GM18511 (cell line): ENCODE measurements at regions not wholly inside any gene's neighbourhood (a gene's known extent, or its start where the extent isn't known, plus 50 kb on each side); places are given as distances from the start of the nearest gene placed in this dataset.
"Not testable (repeated sequence)": the region's sequence is repeated elsewhere in the genome, so short reads cannot be mapped to it uniquely, and the experiment has no call there.

Experiments
- ATAC-seq: cut with Tn5 transposase; IDR thresholded peaks from one replicate; pipeline ENCODE4 v1.9.1; 2021; ENCODE audit warnings: mild to moderate bottlenecking, moderate library complexity; ENCODE audit not compliant: unreplicated experiment

- ATAC-seq = no peak
Observed at GRCh38 chr2:8355102-8355859, 326.6 kb upstream of the ID2 start.

DNA sequence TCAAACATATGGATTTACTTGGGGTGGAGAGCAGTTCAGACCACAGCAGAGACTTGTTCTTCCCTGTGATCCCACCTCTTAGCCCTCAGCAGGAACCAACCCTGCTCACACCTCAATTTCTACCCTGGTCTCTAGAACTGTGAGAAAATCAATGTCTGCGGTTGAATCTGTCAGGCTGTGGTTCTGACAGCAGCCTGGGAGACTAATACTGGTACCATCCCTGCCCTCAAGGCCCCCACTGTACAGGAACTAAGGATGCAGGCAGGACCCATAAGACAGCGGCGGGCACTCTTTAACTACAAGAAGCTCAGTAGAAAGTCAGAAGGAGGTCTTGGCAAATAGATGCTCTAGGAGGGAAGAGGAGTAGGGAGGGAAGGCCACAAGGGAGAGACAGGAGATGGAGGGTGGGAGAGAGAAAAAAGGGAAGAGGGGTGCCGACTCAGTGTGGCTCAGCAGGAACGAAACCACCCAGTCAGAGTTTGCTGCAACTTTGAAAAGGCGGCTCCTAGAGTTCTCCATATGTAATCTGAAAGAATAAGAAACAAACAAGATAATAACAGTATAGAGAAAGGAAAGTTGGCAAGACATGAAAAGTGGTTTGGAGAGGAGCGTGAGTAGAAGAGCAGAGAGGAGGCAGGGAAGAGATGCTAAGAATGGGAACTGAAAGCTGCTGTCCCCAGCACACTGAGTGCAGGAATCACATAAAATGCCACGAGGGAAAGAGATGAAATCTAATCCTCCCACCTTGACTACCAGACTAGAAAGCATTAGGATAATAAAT lies 323.9 kb upstream of the ID2 start:
- ATAC-seq = no peak

DNA sequence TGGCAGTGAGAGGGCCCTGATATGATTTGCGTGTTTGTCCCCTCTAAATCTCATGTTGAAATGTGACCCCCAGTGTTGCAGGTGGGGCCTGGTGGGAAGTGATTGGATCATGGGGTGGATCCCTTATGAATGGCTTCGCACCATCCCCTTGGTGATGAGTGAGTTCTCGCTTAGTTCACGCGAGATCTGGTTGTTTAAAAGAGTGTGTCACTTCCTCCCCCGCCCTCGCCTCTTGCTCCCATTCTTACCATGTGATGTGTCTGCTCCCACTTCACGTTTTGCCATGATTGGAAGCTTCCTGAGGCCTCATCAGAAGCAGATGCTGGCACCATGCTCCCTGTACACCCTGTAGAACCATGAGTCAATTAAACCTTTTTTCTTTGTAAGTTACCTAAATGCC lies 319.9 kb upstream of the ID2 start:
- ATAC-seq = no peak

- ATAC-seq = no peak
Observed at GRCh38 chr2:8363161-8363560, 318.7 kb upstream of the ID2 start.

- no peak for ATAC-seq
Observed at GRCh38 chr2:8364668-8365067, 317.2 kb upstream of the ID2 start.

GRCh38 chr2:8365331-8365910 lies 316.4 kb upstream of the ID2 start:
- no peak for ATAC-seq

DNA sequence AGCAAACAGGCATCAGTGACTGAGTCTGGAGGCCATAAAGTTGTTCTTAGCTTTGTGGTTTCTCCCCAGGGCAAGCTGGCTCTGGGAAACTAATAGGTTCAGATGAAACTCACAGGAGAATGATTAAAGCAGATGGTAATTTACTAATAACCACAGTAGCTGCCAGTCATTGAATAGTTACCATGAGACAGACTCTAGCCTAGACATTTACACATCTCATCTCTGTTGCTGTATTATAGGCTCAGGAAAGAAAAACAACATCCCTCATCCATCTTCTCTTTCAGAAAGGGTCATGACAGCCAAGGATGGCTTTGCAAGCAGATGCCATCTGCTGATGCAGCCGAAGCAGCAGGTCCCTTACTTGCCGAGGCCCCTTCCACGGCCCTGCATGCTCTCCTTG lies 314.0 kb upstream of the ID2 start:
- ATAC-seq = no peak

- peak; percentile 96 for ATAC-seq
Observed at GRCh38 chr2:8368463-8368862, 313.4 kb upstream of the ID2 start.

DNA sequence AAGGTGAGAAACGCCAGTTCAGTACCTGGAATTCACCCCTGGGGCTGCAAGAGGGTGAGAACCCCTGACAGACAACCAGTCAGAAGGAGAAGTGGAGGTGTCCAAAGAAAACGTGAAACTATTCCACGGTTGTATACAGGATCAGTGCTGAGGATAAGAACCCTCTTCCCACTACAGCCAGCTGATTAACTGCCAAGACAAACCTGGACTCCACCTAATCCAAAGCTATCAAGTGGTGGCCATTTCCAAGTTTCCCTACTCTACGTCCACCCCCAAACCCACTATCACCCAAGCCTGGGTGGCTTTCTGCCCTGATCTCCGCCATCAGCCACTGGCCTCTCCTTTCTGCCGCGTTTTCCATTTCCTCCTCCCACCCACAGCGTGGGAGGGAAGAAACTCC lies 312.3 kb upstream of the ID2 start:
- no peak for ATAC-seq

DNA sequence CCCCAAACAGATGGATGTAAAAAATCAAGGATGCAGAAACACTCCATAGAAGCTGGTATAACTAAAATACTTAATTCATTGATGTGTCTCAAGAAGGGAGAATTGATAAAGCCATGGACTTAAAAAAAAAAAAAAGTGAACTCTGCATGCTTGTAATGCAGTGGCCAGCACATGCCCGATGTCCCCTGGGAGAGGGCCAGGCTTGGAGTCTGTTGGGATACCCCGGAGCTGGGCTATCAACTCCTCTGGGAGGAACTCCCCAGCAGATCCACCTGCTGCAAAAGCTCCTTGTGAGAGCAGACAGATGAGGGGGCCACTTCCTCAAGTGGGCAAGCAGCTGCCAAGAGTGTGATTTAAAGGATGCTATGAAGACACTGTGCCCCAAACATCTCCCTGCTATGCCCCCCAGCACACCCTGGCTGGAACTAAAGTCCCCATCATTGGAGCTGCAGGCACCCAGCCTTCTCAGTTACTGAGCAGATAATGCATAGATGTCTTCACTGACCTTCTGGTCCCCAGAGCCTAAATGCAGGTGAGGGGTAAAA lies 311.5 kb upstream of the ID2 start:
- ATAC-seq = no peak

DNA sequence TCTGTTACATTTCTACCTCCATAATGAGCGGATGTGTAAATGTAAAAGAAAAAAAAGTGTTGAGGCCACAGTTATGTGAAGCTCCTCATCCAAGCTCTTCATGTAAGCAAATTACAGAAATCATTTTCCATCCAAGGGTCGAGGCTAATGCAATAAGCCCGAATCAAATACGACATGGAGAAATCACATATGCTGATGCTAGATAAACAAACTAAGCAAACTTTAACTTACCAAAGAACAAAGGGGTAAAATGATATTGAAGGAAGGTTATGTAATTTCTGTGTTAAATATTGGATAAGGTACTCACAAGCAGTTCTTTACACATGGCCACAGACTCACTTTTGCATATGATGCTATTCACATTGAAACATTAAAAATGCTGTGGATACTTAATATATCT lies 310.2 kb upstream of the ID2 start:
- ATAC-seq = no peak

GRCh38 chr2:8374782-8375181 lies 307.1 kb upstream of the ID2 start:
- no peak for ATAC-seq

DNA sequence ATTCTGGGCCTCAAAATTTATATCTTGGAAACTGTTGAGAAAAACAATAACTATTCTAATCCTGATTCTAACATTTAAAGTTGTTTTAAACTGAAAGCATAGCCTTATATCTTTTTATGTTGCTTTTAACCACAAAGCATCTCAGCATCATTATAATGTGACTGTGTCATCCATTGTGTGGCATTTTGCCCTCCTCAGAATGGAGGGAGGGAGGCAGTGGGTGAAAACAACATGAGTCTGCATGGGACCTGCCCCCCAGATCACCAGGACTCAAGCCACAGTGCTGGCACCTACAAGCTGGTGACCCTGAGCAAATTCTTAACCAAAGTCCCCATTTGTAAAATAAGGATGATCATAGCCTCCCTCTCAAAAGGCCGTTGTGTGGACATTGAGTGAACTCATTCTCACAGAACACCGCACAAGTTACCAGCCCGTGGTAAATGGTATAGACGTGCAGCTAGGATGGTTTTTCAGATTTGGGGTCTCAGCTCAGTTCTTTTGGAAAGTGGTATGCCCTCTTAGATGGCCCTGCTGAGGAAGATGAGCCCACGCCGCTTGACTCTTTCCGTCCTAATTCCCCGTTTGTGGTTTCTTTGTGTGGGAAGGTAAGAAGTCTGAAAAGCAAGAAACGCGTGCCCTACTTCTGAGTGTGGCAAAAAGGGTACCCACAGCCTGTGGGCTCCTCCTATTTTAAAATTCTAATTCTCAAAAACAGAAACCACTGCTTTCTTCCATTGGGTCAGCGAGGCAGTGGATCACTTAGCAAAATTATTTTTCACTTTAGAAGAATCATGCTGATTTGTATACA lies 305.0 kb upstream of the ID2 start:
- ATAC-seq = no peak

GRCh38 chr2:8378016-8378810 lies 303.6 kb upstream of the ID2 start:
- peak; percentile 76 for ATAC-seq

DNA sequence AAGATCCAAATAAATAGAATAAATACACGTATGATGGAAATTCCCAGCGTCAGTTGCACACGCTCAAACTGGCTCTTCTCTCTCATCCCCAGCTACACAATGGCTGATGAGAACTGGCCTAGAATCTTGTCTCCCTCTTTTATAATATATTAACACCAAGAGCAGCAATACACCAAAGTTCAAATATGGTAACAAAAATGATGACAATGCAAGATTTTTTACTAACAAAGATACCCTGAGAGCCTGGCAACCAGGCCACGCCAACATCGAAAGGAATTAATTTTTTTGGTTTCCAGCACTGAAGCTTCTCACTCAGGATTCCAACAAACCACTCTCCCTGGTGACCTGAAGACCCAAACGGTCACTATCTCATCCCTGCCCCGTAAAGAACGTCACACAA lies 302.7 kb upstream of the ID2 start:
- no peak for ATAC-seq

GRCh38 chr2:8379549-8379948 lies 302.3 kb upstream of the ID2 start:
- no peak for ATAC-seq

GRCh38 chr2:8380026-8380425 lies 301.8 kb upstream of the ID2 start:
- peak; percentile 31 for ATAC-seq

GRCh38 chr2:8380566-8380965 lies 301.3 kb upstream of the ID2 start:
- peak; percentile 64 for ATAC-seq

- ATAC-seq = no peak
Observed at GRCh38 chr2:8382485-8382884, 299.4 kb upstream of the ID2 start.

- not testable (repeated sequence) for ATAC-seq
Observed at GRCh38 chr2:8386748-8387147, 295.1 kb upstream of the ID2 start.
